ELR (cell line): ENCODE measurements at regions not wholly inside any gene's neighbourhood (a gene's known extent, or its start where the extent isn't known, plus 50 kb on each side); places are given as distances from the start of the nearest gene placed in this dataset.
"Not testable (repeated sequence)": the region's sequence is repeated elsewhere in the genome, so short reads cannot be mapped to it uniquely, and the experiment has no call there.

Experiments used
- DNase-seq: peaks from one replicate; pipeline ENCODE4 v3.0.0-alpha.2; 2015; ENCODE audit warnings: low read depth

GRCh38 chr1:187958207-187958606 is 1129.5 kb downstream of the PLA2G4A start:
- no peak for DNase-seq

GRCh38 chr1:187959062-187959461 is 1130.3 kb downstream of the PLA2G4A start:
- DNase-seq, result no peak

GRCh38 chr1:187960125-187960638 is 1131.4 kb downstream of the PLA2G4A start:
- DNase-seq, result peak; percentile 3

- DNase-seq, result no peak
Measured at GRCh38 chr1:187961895-187962294, 1133.1 kb downstream of the PLA2G4A start.

- no peak for DNase-seq
Measured at GRCh38 chr1:187971851-187972250, 1143.1 kb downstream of the PLA2G4A start.

- DNase-seq, result no peak
Measured at GRCh38 chr1:187977298-187977697, 1148.5 kb downstream of the PLA2G4A start.

GRCh38 chr1:187985145-187985896 is 1156.6 kb downstream of the PLA2G4A start:
- no peak for DNase-seq

- no peak for DNase-seq
Measured at GRCh38 chr1:187985897-187986654, 1157.3 kb downstream of the PLA2G4A start.

GRCh38 chr1:187987236-187987776 is 1158.6 kb downstream of the PLA2G4A start:
- peak; percentile 4 for DNase-seq

GRCh38 chr1:187991944-187992343 is 1163.2 kb downstream of the PLA2G4A start:
- DNase-seq, result no peak

- DNase-seq, result no peak
Measured at GRCh38 chr1:187996780-187997179, 1168.0 kb downstream of the PLA2G4A start.

- peak; percentile 12 for DNase-seq
Measured at GRCh38 chr1:187999973-188000372, 1171.2 kb downstream of the PLA2G4A start.

- not testable (repeated sequence) for DNase-seq
Measured at GRCh38 chr1:188003687-188004086, 1174.9 kb downstream of the PLA2G4A start.

GRCh38 chr1:188004849-188005248 is 1176.1 kb downstream of the PLA2G4A start:
- DNase-seq, result no peak

- no peak for DNase-seq
Measured at GRCh38 chr1:188006354-188006753, 1177.6 kb downstream of the PLA2G4A start.

GRCh38 chr1:188013222-188013849 is 1184.6 kb downstream of the PLA2G4A start:
- not testable (repeated sequence) for DNase-seq

- DNase-seq, result no peak
Measured at GRCh38 chr1:188017921-188018320, 1189.2 kb downstream of the PLA2G4A start.

GRCh38 chr1:188022661-188023060 is 1193.9 kb downstream of the PLA2G4A start:
- peak; percentile 37 for DNase-seq

GRCh38 chr1:188023206-188023605 is 1194.5 kb downstream of the PLA2G4A start:
- peak; percentile 72 for DNase-seq

- DNase-seq, result peak; percentile 95
Measured at GRCh38 chr1:188027613-188028012, 1198.9 kb downstream of the PLA2G4A start.

GRCh38 chr1:188037572-188037971 is 1208.8 kb downstream of the PLA2G4A start:
- DNase-seq, result not testable (repeated sequence)

GRCh38 chr1:188043536-188044245 is 1214.9 kb downstream of the PLA2G4A start:
- DNase-seq, result peak; percentile 24
